ENCODE measurements at regions not wholly inside any gene's neighbourhood (a gene's known extent, or its start where the extent isn't known, plus 50 kb on each side); places are given as distances from the start of the nearest gene placed in this dataset.
"Not testable (repeated sequence)": the region's sequence is repeated elsewhere in the genome, so short reads cannot be mapped to it uniquely, and the experiment has no call there.

DNA sequence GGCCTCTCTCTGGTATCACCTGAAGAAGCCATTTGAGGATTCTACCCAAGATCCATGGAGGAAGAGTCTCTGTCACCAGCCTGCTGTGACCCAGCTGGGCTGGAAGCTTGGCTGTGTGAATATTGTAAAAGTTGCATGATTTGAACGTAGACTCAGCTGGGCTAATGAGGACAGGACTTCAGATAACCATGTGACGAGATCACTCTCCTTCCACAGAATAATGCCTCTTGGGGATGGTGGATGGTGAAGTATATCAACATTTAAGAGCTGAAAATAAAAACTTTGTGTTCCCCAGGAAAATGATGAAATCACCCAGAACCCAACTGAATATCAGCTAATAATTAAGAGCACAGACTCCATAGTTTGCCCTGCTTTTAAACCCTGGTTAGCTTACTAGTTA, 427.9 kb downstream of the CD83 start:
- intact Hi-C loops (cut with micrococcal nuclease) = no loop called here

DNA sequence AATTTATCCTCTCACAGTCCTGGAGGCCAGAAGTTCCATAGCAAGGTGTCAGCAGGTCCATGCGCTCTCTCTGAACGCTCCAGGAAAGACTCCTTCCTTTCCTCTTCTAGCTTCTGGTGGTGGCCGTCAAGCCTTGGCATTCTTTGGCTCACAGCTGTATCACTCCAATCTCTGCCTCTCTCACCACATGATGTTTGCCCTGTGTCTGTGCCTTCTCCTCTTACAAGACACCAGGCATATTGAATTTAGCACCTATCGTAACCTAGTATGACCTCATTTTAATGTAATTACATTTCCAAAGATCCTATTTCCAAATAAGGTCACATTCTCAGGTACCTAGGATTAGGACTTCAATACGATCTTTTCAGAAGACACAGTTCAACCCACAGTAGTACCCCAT, 428.5 kb downstream of the CD83 start:
- intact Hi-C loops (cut with micrococcal nuclease) = no loop called here

DNA sequence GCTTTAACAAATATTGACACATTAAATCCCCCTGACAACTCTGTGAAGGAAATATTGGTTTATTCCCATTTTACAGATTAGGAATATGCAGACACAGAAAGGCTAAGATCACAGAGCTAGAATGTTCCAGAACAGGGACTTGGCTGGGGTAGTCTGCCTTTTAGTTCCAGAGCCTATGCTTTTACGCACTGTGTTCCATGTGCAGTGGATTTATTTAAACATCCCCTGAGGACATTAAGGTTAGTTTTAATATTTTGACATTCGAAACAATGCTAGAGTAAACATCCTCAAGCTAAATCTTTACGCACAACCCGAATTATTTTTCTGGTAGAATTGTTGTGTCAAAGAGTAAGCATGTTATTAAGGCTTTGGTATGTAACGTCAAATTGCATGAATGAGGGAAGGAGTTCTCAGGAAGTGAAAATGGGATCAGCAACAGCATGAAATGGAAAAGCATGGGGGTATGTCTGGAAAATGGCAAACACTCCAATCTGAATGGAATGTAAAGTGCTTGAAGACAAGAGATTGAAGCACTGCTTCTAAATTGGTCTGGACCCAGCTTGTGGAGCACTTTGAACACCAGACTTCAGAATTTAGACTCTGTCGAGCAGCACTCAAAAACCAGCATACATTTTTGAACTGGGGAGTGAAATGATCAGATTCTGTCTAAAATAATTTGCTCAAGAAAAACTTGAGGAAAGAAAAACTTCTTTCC, 429.9 kb downstream of the CD83 start:
- intact Hi-C loops (cut with micrococcal nuclease) = no loop called here

DNA sequence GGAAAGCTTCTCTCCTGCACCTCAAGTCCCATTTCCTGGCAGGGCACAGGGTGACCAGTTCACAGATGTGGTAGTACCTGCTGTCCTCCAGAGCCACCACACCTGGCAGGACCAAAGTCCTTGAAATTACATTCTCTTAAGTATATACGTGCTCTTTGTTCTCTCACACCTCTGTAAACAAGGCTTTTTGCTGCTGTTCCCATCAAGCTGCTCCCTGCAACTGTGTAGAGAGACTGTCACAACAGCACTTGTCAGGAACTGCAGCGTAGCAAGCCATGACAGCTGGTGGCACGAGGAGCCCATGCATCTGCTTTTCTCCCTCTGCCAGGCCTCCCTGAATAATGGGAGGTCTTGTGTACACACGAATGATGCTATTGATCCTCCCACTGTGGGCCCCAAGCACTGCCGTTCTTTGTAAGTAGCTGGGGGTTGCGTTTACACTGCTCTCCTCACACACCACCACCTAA, 431.8 kb downstream of the CD83 start:
- intact Hi-C loops (cut with micrococcal nuclease) = no loop called here

GRCh38 chr6:14549871-14550270, 432.3 kb downstream of the CD83 start:
- intact Hi-C loops (cut with micrococcal nuclease) = no loop called here

DNA sequence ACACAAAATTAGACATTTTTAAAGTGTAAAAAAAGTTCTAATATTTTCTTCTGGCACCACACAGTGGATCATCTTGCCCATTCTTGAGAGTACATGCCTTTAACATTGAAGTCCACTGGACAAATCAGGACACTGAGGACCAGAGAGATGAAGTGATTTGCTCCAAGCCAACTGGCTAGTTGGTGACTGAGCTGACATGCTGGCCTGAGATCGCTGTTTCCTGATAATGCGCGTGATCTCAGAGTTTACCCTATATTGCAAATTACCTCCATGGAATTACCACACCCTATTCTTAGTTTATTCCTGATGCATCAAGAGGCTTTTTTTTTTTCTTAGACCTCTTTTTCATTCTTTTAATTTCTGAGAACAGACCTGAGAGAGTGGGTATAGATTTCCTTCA, 432.8 kb downstream of the CD83 start:
- intact Hi-C loops (cut with micrococcal nuclease) = no loop called here

- intact Hi-C loops (cut with micrococcal nuclease) = no loop called here
Observed at GRCh38 chr6:14550822-14551221, 433.2 kb downstream of the CD83 start.

DNA sequence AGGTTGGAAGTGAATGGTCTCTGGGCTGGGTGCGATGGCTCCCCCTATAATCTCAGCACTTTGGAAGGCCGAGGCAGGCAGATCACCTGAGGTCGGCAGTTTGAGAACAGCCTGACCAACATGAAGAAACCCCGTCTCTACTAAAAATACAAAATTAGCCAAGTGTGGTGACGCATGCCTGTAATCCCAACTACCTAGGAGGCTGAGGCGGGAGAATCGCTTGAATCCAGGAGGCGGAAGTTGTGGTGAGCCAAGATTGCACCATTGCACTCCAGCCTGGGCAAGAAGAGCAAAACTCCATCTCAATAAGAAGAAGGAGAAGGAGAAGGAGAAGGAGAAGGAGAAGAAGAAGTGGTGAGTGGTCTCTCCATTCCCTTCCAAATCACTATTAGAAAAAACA, 434.0 kb downstream of the CD83 start:
- intact Hi-C loops (cut with micrococcal nuclease) = not testable (repeated sequence)

DNA sequence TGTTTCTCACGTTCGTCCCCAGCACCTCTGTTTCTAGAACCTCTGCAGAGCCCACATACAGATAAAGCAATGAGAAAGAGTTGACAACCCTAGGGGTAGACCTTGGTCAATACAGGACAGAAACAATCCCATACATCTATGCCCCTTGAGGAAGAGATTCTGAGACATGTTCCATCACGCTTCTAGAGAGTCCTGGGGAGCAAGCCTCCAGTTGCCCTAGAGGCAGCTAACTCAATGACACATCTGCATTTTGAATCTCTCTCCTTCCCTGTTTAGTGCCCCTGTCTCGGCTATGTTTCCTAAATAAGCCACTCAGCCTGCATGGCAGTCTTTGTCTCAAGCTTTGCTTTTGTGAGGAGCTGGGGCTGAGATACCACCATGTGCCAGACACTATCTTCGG, 435.3 kb downstream of the CD83 start:
- intact Hi-C loops (cut with micrococcal nuclease) = no loop called here

- intact Hi-C loops (cut with micrococcal nuclease) = no loop called here
Observed at GRCh38 chr6:14553515-14553914, 435.9 kb downstream of the CD83 start.

- intact Hi-C loops (cut with micrococcal nuclease) = no loop called here
Observed at GRCh38 chr6:14555804-14556203, 438.2 kb downstream of the CD83 start.

- intact Hi-C loops (cut with micrococcal nuclease) = no loop called here
Observed at GRCh38 chr6:14559746-14560536, 442.4 kb downstream of the CD83 start.

GRCh38 chr6:14561563-14561962, 444.0 kb downstream of the CD83 start:
- intact Hi-C loops (cut with micrococcal nuclease) = not testable (repeated sequence)

- intact Hi-C loops (cut with micrococcal nuclease) = no loop called here
Observed at GRCh38 chr6:14567842-14568241, 450.3 kb downstream of the CD83 start.

DNA sequence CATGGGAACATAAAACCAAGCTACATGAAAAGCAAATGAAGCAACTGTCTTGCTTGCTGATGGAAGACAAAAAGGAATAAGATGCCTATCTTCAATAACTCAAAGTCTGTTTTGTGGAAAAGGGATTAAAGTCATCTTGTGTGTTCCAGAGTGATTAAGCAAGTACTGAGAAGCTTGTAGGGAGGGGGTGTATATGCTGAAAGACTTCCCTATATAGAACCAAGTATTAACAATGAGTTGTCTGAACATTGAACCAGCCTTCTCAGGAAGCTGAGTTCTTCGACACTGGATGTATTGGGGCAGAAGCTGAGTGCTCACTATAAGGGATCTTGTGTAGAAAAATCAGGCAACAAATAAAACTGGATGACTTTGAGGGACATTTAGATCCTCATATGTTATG, 451.8 kb downstream of the CD83 start:
- intact Hi-C loops (cut with micrococcal nuclease) = no loop called here

GRCh38 chr6:14569874-14570273, 452.3 kb downstream of the CD83 start:
- intact Hi-C loops (cut with micrococcal nuclease) = not testable (repeated sequence)

GRCh38 chr6:14571001-14571400, 453.4 kb downstream of the CD83 start:
- intact Hi-C loops (cut with micrococcal nuclease) = no loop called here

DNA sequence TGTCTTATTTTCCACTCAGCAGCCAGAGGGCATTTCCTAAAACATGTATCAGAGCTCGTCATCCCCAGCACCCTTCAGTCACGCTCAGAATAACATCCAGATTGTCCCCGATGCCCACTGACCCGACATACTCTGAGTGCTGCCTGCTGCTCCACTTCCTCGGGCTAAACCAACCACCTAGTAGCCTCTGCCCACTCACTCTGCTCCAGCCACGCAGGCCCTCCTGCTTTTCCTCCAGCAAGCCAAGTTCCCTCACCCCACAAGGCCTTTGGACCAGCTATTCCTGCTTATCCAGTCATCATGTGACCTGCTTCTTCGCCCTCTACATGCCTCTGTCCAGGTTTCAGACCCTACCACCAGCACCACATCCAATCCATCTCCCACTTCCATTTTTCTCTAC, 454.2 kb downstream of the CD83 start:
- intact Hi-C loops (cut with micrococcal nuclease) = no loop called here

GRCh38 chr6:14573267-14573666, 455.7 kb downstream of the CD83 start:
- intact Hi-C loops (cut with micrococcal nuclease) = no loop called here

DNA sequence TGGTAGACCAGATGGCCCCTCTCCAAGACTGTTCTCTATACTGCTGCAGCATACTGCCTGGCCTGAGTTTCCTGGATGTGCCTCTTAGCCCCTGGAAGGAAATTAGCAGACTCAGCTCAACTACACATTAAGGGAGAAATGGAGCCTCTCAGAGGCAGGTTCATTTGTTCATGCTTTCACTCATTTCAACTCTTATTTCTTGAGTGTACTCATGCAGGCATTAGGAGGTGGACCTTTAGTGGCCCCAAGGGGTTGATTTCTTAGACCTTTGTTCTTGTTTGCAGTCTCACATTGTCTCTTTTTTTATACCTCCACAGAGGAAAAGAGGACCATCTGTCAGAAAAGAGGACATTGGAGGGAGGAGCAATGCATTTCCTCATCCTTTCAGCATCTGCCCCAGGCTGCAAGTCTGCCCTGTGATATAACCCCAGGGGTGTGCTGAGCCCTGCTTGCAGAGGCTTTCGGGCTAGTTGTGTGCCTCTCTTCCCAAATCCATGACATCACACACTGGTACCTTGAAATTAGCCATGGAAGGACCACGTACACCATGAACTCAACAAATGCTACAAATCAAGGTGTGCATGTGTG, 456.2 kb downstream of the CD83 start:
- intact Hi-C loops (cut with micrococcal nuclease) = no loop called here

DNA sequence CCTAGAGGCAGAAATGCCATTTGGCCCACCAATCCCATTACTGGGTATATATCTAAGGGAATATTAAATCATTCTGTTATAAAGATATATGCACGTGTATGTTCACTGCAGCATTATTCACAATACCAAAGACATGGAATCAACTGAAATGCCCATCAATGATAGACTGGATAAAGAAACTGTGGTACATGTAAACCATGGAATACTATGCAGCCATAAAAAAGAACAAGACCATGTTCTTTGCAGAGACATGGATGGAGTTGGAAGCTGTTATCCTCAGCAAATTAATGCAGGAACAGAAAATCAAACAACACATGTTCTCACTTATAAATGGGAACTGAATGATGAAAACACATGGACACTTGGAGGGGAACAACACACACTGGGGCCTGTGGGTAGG, 458.4 kb downstream of the CD83 start:
- intact Hi-C loops (cut with micrococcal nuclease) = no loop called here

GRCh38 chr6:14578994-14579393, 461.4 kb downstream of the CD83 start:
- intact Hi-C loops (cut with micrococcal nuclease) = no loop called here

DNA sequence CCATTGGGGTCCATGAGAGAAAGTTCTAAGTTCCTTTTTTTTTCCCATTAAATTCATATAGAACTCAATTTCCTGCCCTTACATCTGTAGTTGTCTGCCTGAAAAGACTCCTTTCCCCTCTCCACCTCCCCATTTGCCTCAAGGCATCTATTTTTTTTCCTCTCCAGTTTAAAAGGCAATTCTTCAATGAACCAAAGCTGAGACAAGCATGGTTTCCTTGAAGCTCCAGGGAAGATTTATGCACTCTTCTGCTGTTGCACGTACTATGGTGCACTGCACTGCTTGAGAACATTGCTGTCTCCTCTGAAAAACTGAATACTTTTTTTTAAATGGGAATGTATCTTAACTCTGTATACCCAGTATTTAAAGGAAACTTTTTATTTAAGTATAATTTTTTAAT, 465.2 kb downstream of the CD83 start:
- intact Hi-C loops (cut with micrococcal nuclease) = no loop called here

Measured in T-helper 1 cell treated with Interleukin-12 subunit alpha and Interleukin-12 subunit beta and Interleukin-4 antibody, amounts not matched to agents 30 ng/mL and 1 ng/mL, for 36 hours (primary cell).